HCEC 1CT (cell line): ENCODE measurements at regions not wholly inside any gene's neighbourhood (a gene's known extent, or its start where the extent isn't known, plus 50 kb on each side); places are given as distances from the start of the nearest gene placed in this dataset.

ENCODE experiments used
- DNase-seq: peaks from one replicate; pipeline ENCODE4 v3.0.0-alpha.2; 2017

GRCh38 chr10:63749915-63750314, 228.7 kb downstream of the REEP3 start:
- no peak for DNase-seq

- no peak for DNase-seq
Observed at GRCh38 chr10:63751836-63752235, 230.6 kb downstream of the REEP3 start.

- DNase-seq, result no peak
Observed at GRCh38 chr10:63752318-63752717, 231.1 kb downstream of the REEP3 start.

- no peak for DNase-seq
Observed at GRCh38 chr10:63753808-63754207, 232.6 kb downstream of the REEP3 start.

GRCh38 chr10:63755441-63755840, 234.2 kb downstream of the REEP3 start:
- DNase-seq, result no peak

GRCh38 chr10:63757067-63757466, 235.9 kb downstream of the REEP3 start:
- no peak for DNase-seq

GRCh38 chr10:63758080-63758479, 236.9 kb downstream of the REEP3 start:
- DNase-seq, result peak; percentile 11

- no peak for DNase-seq
Observed at GRCh38 chr10:63759335-63759734, 238.1 kb downstream of the REEP3 start.

- DNase-seq, result no peak
Observed at GRCh38 chr10:63760034-63760707, 239.0 kb downstream of the REEP3 start.

GRCh38 chr10:63760708-63761047, 239.5 kb downstream of the REEP3 start:
- DNase-seq, result no peak

- DNase-seq, result no peak
Observed at GRCh38 chr10:63761243-63761642, 240.0 kb downstream of the REEP3 start.

- peak; percentile 53 for DNase-seq
Observed at GRCh38 chr10:63763744-63764143, 242.5 kb downstream of the REEP3 start.

- peak; percentile 68 for DNase-seq
Observed at GRCh38 chr10:63765126-63765525, 243.9 kb downstream of the REEP3 start.

- DNase-seq, result no peak
Observed at GRCh38 chr10:63766745-63767137, 245.5 kb downstream of the REEP3 start.

- DNase-seq, result peak; percentile 46
Observed at GRCh38 chr10:63767138-63767801, 246.1 kb downstream of the REEP3 start.

GRCh38 chr10:63769367-63769766, 248.2 kb downstream of the REEP3 start:
- DNase-seq, result no peak

- DNase-seq, result no peak
Observed at GRCh38 chr10:63770523-63770922, 249.3 kb downstream of the REEP3 start.

- DNase-seq, result no peak
Observed at GRCh38 chr10:63772491-63772890, 251.3 kb downstream of the REEP3 start.

GRCh38 chr10:63773106-63773505, 251.9 kb downstream of the REEP3 start:
- DNase-seq, result no peak

- DNase-seq, result no peak
Observed at GRCh38 chr10:63773962-63774361, 252.8 kb downstream of the REEP3 start.

- no peak for DNase-seq
Observed at GRCh38 chr10:63780101-63780500, 258.9 kb downstream of the REEP3 start.

GRCh38 chr10:63781226-63781625, 260.0 kb downstream of the REEP3 start:
- no peak for DNase-seq

GRCh38 chr10:63783882-63784281, 262.7 kb downstream of the REEP3 start:
- DNase-seq, result no peak

GRCh38 chr10:63788152-63788821, 267.1 kb downstream of the REEP3 start:
- no peak for DNase-seq
